CD8-positive, alpha-beta memory T cell (primary cell): ENCODE measurements at regions not wholly inside any gene's neighbourhood (a gene's known extent, or its start where the extent isn't known, plus 50 kb on each side); places are given as distances from the start of the nearest gene placed in this dataset.
A peak's percentile ranks its signal among the peaks of the same experiment; 100 is the strongest.

Experiments used
- CTCF ChIA-PET: fragments of 350-600 bp; sonication (Branson Sonifier 250); formaldehyde crosslinking; loops from one replicate; lab custom pipeline; 2021; ENCODE audit warnings: antibody characterized with exemption; lab: Charles Lee
- POLR2A ChIA-PET: fragments of 350-600 bp; sonication (Branson Sonifier 250); formaldehyde crosslinking; loops from one replicate; lab custom pipeline; 2021; ENCODE audit warnings: antibody characterized with exemption; lab: Charles Lee
- DNase-seq, 5 donors: peaks; one replicate each; pipeline versions ENCODE4 v3.0.0 to v3.0.0-alpha.2; 2020 to 2022; ENCODE audit warnings: mixed read lengths in 1 of 5
- H3K27ac ChIP-seq: one replicate; pipeline ENCODE4 v1.7.0; 2013; ENCODE audit warnings: low read depth, mild to moderate bottlenecking, low read length, moderate library complexity
- H3K27me3 ChIP-seq: 2 replicates; pipeline ENCODE4 v1.7.0; 2013; ENCODE audit warnings: low read length, mild to moderate bottlenecking; ENCODE audit not compliant: insufficient read depth, poor library complexity, severe bottlenecking
- H3K36me3 ChIP-seq: 2 replicates; pipeline ENCODE4 v1.7.0; 2013; ENCODE audit warnings: mild to moderate bottlenecking, low read length, moderate library complexity; ENCODE audit not compliant: insufficient read depth
- H3K4me1 ChIP-seq: 2 replicates; pipeline ENCODE4 v1.7.0; 2013; ENCODE audit warnings: mild to moderate bottlenecking, low read length, moderate library complexity; ENCODE audit not compliant: insufficient read depth
- H3K4me3 ChIP-seq: 2 replicates; pipeline ENCODE4 v1.7.0; 2013; ENCODE audit warnings: mild to moderate bottlenecking, low read length
- H3K9me3 ChIP-seq: 2 replicates; pipeline ENCODE4 v1.7.0; 2013; ENCODE audit warnings: mild to moderate bottlenecking, low read length
- H3K27ac Mint-ChIP-seq, 8 donors: one replicate each; pipeline ENCODE4 v1.8.0; 2020 to 2021; ENCODE audit warnings: mixed read lengths in 8 of 8, mild to moderate bottlenecking in 6 of 8, inconsistent platforms in 3 of 8, moderate library complexity in 3 of 8
- H3K27me3 Mint-ChIP-seq, 2 donors: one replicate each; pipeline ENCODE4 v1.8.0; 2020 to 2021; ENCODE audit warnings: mixed read lengths in 2 of 2, mild to moderate bottlenecking in 1 of 2, moderate library complexity in 1 of 2
- H3K36me3 Mint-ChIP-seq, 3 donors: one replicate each; pipeline ENCODE4 v1.8.0; 2020 to 2021; ENCODE audit warnings: mixed read lengths in 3 of 3, inconsistent platforms in 1 of 3, mild to moderate bottlenecking in 1 of 3
- H3K4me1 Mint-ChIP-seq, 3 donors: one replicate each; pipeline ENCODE4 v1.8.0; 2020 to 2021; ENCODE audit warnings: mixed read lengths in 3 of 3, inconsistent platforms in 1 of 3, mild to moderate bottlenecking in 1 of 3
- H3K4me3 Mint-ChIP-seq, 7 donors: one replicate each; pipeline ENCODE4 v1.8.0; 2020 to 2021; ENCODE audit warnings: mixed read lengths in 7 of 7, mild to moderate bottlenecking in 6 of 7, moderate library complexity in 4 of 7, inconsistent platforms in 2 of 7
- H3K9me3 Mint-ChIP-seq, 5 donors: one replicate each; pipeline ENCODE4 v1.8.0; 2020 to 2022; ENCODE audit warnings: mixed read lengths in 5 of 5, mild to moderate bottlenecking in 3 of 5, moderate library complexity in 2 of 5, inconsistent platforms in 1 of 5

DNA sequence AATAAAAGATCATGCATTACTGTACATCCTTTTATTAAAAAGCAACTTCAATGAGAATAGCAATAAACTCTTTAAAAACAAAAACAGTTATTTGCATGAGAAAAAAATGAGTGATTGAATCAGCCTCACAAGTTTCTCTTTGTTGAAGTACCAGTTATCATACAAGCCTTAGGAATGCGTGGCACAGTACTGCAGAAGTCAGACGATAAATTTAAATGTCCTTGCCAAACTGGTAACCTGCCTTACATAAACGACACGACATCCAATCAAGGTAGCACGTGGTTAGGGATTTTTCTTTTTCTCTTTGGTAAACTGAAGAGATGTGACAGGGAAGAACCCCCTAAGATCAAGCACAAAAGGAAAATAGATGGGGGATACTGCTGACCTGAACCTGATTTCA is 251.0 kb downstream of the KLF12 start:
- DNase-seq: no peak
- no peak overlapping the region for H3K4me3 Mint-ChIP-seq
- H3K9me3 Mint-ChIP-seq: peaks cover 0 to 6% (median 0%) of the 10 kb centered on the region in 5 donors
- peaks cover 29 to 54% (median 32%) of the 10 kb centered on the region in 3 donors for H3K36me3 Mint-ChIP-seq
- H3K27ac Mint-ChIP-seq: no peak overlapping the region
- H3K4me1 Mint-ChIP-seq: peaks cover 46 to 79% (median 70%) of the 10 kb centered on the region in 3 donors
- no peak overlapping the region for H3K27ac ChIP-seq
- ChIA-PET POLR2A (no interaction called here), CTCF (no interaction called here)
- no peaks in the 10 kb centered on the region for H3K27me3 ChIP-seq
- peaks cover 19% of the 10 kb centered on the region for H3K4me1 ChIP-seq
- no peak overlapping the region for H3K4me3 ChIP-seq
- H3K36me3 ChIP-seq: no peaks in the 10 kb centered on the region
- H3K9me3 ChIP-seq: no peaks in the 10 kb centered on the region
- no peaks in the 10 kb centered on the region for H3K27me3 Mint-ChIP-seq

DNA sequence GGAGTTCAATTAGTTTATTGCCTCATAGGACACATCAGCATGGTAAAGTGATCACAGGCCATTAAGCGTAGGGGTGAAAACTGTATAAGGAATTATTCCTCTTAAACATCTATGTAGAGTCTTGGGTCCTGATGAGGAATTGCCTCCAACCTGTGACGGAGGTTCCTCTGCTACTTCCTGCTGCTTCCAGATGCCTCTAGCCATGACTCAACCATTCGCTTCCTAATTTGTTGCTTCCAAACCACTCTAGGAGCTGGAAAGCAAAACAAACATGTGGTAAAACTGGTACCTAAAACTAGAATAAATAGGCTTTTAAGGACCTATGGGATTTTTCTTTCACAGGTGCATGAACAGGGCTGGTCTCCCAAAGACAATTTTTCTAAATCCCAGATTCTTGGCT is 253.8 kb downstream of the KLF12 start:
- POLR2A ChIA-PET: no interaction called here
- no peak overlapping the region for H3K27ac ChIP-seq
- H3K4me3 ChIP-seq: no peak overlapping the region
- no peak for DNase-seq
- Mint-ChIP-seq H3K27me3 (no peaks in the 10 kb centered on the region), H3K4me3 (no peak overlapping the region), H3K9me3 (peaks cover 0 to 17% (median 0%) of the 10 kb centered on the region in 5 donors), H3K4me1 (peaks cover 51 to 80% (median 54%) of the 10 kb centered on the region in 3 donors), H3K27ac (peak overlapping the region in 2 of 8 donors; percentile 16 to 41), H3K36me3 (peaks cover 22 to 46% (median 26%) of the 10 kb centered on the region in 3 donors)
- H3K4me1 ChIP-seq: peaks cover 19% of the 10 kb centered on the region
- H3K9me3 ChIP-seq: no peaks in the 10 kb centered on the region
- CTCF ChIA-PET: no interaction called here
- no peaks in the 10 kb centered on the region for H3K36me3 ChIP-seq
- H3K27me3 ChIP-seq: no peaks in the 10 kb centered on the region

DNA sequence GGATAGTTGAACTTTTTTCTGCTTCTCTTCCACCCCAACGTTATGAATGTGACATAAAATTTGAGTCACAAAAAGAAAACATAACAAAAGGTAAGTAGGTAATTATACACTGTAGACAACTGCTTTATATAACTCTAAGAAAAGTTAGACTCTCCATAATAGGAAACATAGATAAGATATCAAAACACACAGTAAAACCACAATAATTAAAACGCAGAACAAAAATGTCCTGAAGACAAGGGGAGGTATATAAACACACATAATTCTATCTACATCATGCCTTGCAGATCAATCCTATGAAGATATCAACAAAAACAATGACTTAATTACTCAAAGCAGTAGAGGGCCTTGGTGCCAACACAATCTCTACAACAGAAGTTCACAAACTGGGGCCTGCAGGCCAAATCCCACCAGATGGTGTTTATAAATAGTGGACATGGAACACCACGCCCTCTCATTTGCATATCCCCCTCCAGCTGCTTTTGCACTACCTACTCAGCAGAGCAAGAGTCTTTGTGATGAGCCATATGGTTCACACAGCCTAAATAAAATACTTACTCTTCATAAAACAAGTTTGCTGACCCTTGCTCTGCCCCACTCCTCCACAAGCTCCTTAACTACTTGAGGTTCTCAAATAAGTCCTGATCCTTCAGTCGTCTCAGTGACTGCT is 254.7 kb downstream of the KLF12 start:
- ChIA-PET CTCF (no interaction called here), POLR2A (no interaction called here)
- Histone ChIP-seq H3K4me3 (no peak overlapping the region), H3K4me1 (peaks cover 19% of the 10 kb centered on the region), H3K36me3 (no peaks in the 10 kb centered on the region), H3K9me3 (no peaks in the 10 kb centered on the region), H3K27me3 (no peaks in the 10 kb centered on the region), H3K27ac (no peak overlapping the region)
- DNase-seq: no peak
- Mint-ChIP-seq H3K27me3 (no peaks in the 10 kb centered on the region), H3K27ac (peak overlapping the region in 5 of 8 donors; percentile 16 to 41 (median 32)), H3K36me3 (peaks cover 15 to 39% (median 24%) of the 10 kb centered on the region in 3 donors), H3K4me3 (peak overlapping the region in 2 of 7 donors; percentile 3 to 22), H3K4me1 (peaks cover 47 to 75% (median 48%) of the 10 kb centered on the region in 3 donors), H3K9me3 (peaks cover 0 to 17% (median 0%) of the 10 kb centered on the region in 5 donors)

DNA sequence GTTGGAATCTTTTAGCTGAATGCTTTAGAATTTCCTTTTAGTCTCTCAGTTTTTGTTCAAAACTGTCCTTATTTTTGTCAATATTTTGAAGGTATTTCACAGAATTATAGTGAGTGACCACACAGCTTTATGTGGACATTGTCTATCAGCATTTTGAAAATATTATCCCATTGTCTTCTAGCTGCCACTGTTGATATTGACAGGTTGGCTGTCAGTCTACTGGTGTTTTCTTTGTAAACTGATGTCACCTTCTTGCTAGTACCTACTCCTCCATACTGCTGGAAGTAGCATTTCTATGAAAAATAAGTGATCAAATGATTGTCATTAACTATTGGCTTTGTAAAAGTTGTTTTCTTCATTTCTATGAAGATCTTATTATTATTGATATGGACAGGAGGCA is 256.8 kb downstream of the KLF12 start:
- Mint-ChIP-seq H3K36me3 (peaks cover 15 to 33% (median 24%) of the 10 kb centered on the region in 3 donors), H3K9me3 (peaks cover 0 to 17% (median 0%) of the 10 kb centered on the region in 5 donors), H3K4me1 (peaks cover 52 to 77% (median 62%) of the 10 kb centered on the region in 3 donors), H3K4me3 (peak overlapping the region in 1 of 7 donors; percentile 3), H3K27me3 (no peaks in the 10 kb centered on the region), H3K27ac (peak overlapping the region in 1 of 8 donors; percentile 24)
- ChIA-PET CTCF (interaction anchor here (1.1 kb wide), 1 partner anchor 409 kb away, joined by 4 read pairs; no protein-coding TSS in a partner anchor), POLR2A (no interaction called here)
- H3K36me3 ChIP-seq: no peaks in the 10 kb centered on the region
- H3K4me1 ChIP-seq: peaks cover 21% of the 10 kb centered on the region
- no peaks in the 10 kb centered on the region for H3K27me3 ChIP-seq
- no peak for DNase-seq
- H3K4me3 ChIP-seq: no peak overlapping the region
- no peaks in the 10 kb centered on the region for H3K9me3 ChIP-seq
- no peak overlapping the region for H3K27ac ChIP-seq

DNA sequence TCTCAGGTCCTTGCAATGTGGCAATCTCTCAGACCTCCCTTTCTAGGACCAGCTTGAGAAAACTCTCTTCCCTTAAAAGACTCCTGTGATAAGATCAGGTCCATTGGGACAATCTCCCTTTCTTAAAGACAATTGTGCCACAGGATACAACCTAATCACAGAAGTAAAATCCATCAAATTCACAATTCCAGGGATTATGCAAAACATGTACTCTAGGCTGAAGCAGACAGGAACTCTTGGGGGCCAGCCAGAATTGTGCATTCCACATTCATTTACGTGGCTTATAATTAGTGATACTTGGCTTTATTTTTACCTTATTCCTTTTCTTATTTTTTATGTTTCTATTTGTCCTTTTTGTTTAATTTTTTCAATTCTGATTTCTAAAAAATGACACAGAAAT is 257.9 kb downstream of the KLF12 start:
- Mint-ChIP-seq H3K27ac (peak overlapping the region in 2 of 8 donors; percentile 37 to 41), H3K4me3 (peak overlapping the region in 1 of 7 donors; percentile 74), H3K9me3 (peaks cover 0 to 17% (median 0%) of the 10 kb centered on the region in 5 donors), H3K4me1 (peaks cover 57 to 79% (median 63%) of the 10 kb centered on the region in 3 donors), H3K27me3 (no peaks in the 10 kb centered on the region), H3K36me3 (peaks cover 13 to 32% (median 24%) of the 10 kb centered on the region in 3 donors)
- Histone ChIP-seq H3K36me3 (no peaks in the 10 kb centered on the region), H3K4me1 (peaks cover 23% of the 10 kb centered on the region), H3K27ac (no peak overlapping the region), H3K4me3 (no peak overlapping the region), H3K9me3 (no peaks in the 10 kb centered on the region), H3K27me3 (no peaks in the 10 kb centered on the region)
- ChIA-PET POLR2A (no interaction called here), CTCF (no interaction called here)
- DNase-seq: no peak

DNA sequence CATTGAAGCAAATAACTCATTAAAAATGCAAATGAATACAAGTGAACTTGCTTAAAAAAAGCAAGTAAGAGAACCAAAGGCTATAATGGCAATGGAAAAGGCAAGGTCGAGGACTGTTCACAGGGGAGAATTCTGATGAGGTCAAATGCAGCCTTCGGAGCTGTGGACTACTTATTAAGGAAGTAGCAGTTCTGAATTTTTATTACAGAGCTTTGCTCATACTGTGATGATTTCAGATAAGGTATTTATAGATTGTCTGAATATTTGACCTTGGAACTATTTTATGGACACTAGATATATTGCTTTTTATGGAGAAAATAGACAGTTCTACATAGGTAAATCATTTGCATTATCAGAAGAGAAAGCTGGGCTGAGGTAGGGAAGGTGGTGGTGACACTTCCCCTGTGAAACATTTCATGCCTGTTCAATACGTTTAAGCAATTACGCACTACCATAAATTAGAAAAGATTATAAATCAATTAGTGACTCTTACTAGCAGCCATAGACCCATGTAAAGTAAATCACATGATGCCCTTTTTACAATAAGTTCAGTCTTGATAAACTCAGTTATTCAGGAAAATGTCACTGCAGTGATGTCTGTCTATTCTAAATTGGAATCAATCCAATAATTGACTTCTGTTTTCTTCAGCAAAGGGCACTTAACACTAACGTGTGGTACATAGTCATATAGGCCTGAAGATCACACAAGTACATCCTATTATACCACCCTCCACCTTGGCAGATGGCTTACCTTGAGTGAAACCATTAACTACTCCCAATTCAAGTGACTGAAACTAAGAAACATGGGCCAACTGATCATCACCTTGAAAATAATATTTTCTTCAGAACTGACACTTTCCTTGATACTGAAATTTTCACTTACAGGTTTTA is 260.0 kb downstream of the KLF12 start:
- Histone ChIP-seq H3K36me3 (no peaks in the 10 kb centered on the region), H3K9me3 (no peaks in the 10 kb centered on the region), H3K27me3 (no peaks in the 10 kb centered on the region), H3K27ac (no peak overlapping the region), H3K4me3 (no peak overlapping the region), H3K4me1 (peaks cover 18% of the 10 kb centered on the region)
- H3K4me3 Mint-ChIP-seq: no peak overlapping the region
- H3K9me3 Mint-ChIP-seq: peaks cover 0 to 17% (median 0%) of the 10 kb centered on the region in 5 donors
- H3K27me3 Mint-ChIP-seq: no peaks in the 10 kb centered on the region
- ChIA-PET CTCF (no interaction called here), POLR2A (no interaction called here)
- peaks cover 60 to 78% (median 68%) of the 10 kb centered on the region in 3 donors for H3K4me1 Mint-ChIP-seq
- peaks cover 9 to 27% (median 14%) of the 10 kb centered on the region in 3 donors for H3K36me3 Mint-ChIP-seq
- H3K27ac Mint-ChIP-seq: peak overlapping the region in 5 of 8 donors; percentile 27 to 63 (median 52)
- DNase-seq: no peak

DNA sequence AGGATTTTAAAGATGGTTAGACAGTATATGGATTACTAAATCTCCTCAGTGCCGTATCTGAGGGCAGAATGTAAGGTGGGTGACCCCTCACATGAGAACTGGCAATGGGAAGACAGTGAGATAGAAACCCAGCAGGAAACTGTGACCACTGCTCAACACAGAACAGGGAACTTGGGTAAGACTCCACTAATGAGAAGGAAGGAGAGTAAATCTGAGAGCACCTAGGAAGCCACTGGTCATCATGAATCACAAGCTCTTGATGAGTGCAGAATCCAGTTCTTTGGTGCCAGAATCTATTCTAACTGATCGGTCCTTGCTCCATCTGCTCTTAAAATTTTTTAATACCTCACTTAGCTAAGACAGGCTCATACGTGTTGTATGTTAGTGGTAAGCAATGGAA is 261.8 kb downstream of the KLF12 start:
- DNase-seq: no peak
- peaks cover under 1 to 15% (median 4%) of the 10 kb centered on the region in 3 donors for H3K36me3 Mint-ChIP-seq
- peak overlapping the region in 1 of 7 donors; percentile 55 for H3K4me3 Mint-ChIP-seq

More for the DNA sequence above, 261.8 kb downstream of the KLF12 start:
- ChIA-PET CTCF (no interaction called here), POLR2A (no interaction called here)
- H3K4me1 ChIP-seq: peaks cover 17% of the 10 kb centered on the region
- no peaks in the 10 kb centered on the region for H3K9me3 ChIP-seq
- no peak overlapping the region for H3K27ac ChIP-seq
- H3K27me3 ChIP-seq: no peaks in the 10 kb centered on the region
- H3K9me3 Mint-ChIP-seq: peaks cover 0 to 4% (median 0%) of the 10 kb centered on the region in 5 donors
- no peaks in the 10 kb centered on the region for H3K27me3 Mint-ChIP-seq
- no peaks in the 10 kb centered on the region for H3K36me3 ChIP-seq
- H3K27ac Mint-ChIP-seq: peak overlapping the region in 7 of 8 donors; percentile 8 to 79 (median 39)
- no peak overlapping the region for H3K4me3 ChIP-seq
- H3K4me1 Mint-ChIP-seq: peaks cover 51 to 71% (median 67%) of the 10 kb centered on the region in 3 donors
